ENCODE measurements at regions not wholly inside any gene's neighbourhood (a gene's known extent, or its start where the extent isn't known, plus 50 kb on each side); places are given as distances from the start of the nearest gene placed in this dataset.
"Not testable (repeated sequence)": the region's sequence is repeated elsewhere in the genome, so short reads cannot be mapped to it uniquely, and the experiment has no call there.

GRCh38 chr11:122578171-122578825, 77.2 kb upstream of the UBASH3B start:
- no peak overlapping the region for H3K4me3 ChIP-seq (ENCODE audit: low read depth in 1 of 2, low read length in 1 of 2)
- TF ChIP-seq CTCF (IDR thresholded peaks at IDR 0.05) = no peak
- H3K9me3 ChIP-seq = no peaks in the 10 kb centered on the region
- no peaks in the 10 kb centered on the region for H3K27me3 ChIP-seq
- H3K4me1 ChIP-seq (ENCODE audit: control insufficient read depth in 1 of 2, insufficient read depth in 1 of 2, low read depth in 1 of 2, low read length in 1 of 2) = peaks cover 6 to 8% of the 10 kb centered on the region in 2 experiments
- no peak overlapping the region for H3K27ac ChIP-seq
- no peaks in the 10 kb centered on the region for H3K36me3 ChIP-seq

- peaks cover 4% of the 10 kb centered on the region for H3K27me3 ChIP-seq
- no peak overlapping the region for H3K27ac ChIP-seq
- H3K4me1 ChIP-seq (ENCODE audit: control insufficient read depth in 1 of 2, insufficient read depth in 1 of 2, low read depth in 1 of 2, low read length in 1 of 2) = no peaks in the 10 kb centered on the region
- H3K4me3 ChIP-seq (ENCODE audit: low read depth in 1 of 2, low read length in 1 of 2) = no peak overlapping the region
- no peaks in the 10 kb centered on the region for H3K36me3 ChIP-seq
- no peaks in the 10 kb centered on the region for H3K9me3 ChIP-seq
- TF ChIP-seq CTCF (IDR thresholded peaks at IDR 0.05) = no peak
Measured at GRCh38 chr11:122572592-122572991, 82.9 kb upstream of the UBASH3B start.

- Histone ChIP-seq H3K4me3 (ENCODE audit: low read depth in 1 of 2, low read length in 1 of 2) (no peak overlapping the region), H3K27me3 (peaks cover 25% of the 10 kb centered on the region), H3K9me3 (no peaks in the 10 kb centered on the region), H3K4me1 (ENCODE audit: control insufficient read depth in 1 of 2, insufficient read depth in 1 of 2, low read depth in 1 of 2, low read length in 1 of 2) (no peaks in the 10 kb centered on the region), H3K27ac (no peak overlapping the region), H3K36me3 (no peaks in the 10 kb centered on the region)
- TF ChIP-seq CTCF (IDR thresholded peaks at IDR 0.05) = no peak
Measured at GRCh38 chr11:122563761-122564160, 91.8 kb upstream of the UBASH3B start.

- H3K4me1 ChIP-seq (ENCODE audit: control insufficient read depth in 1 of 2, insufficient read depth in 1 of 2, low read depth in 1 of 2, low read length in 1 of 2) = no peaks in the 10 kb centered on the region
- peaks cover 52% of the 10 kb centered on the region for H3K27me3 ChIP-seq
- H3K36me3 ChIP-seq = no peaks in the 10 kb centered on the region
- H3K9me3 ChIP-seq = no peaks in the 10 kb centered on the region
- no peak overlapping the region for H3K4me3 ChIP-seq (ENCODE audit: low read depth in 1 of 2, low read length in 1 of 2)
- no peak for TF ChIP-seq CTCF (IDR thresholded peaks at IDR 0.05)
- H3K27ac ChIP-seq = no peak overlapping the region
Measured at GRCh38 chr11:122559734-122560382, 95.7 kb upstream of the UBASH3B start.

- H3K4me3 ChIP-seq (ENCODE audit: low read depth in 1 of 2, low read length in 1 of 2); H3K4me1 ChIP-seq (ENCODE audit: control insufficient read depth in 1 of 2, insufficient read depth in 1 of 2, low read depth in 1 of 2, low read length in 1 of 2); H3K9me3 ChIP-seq; H3K36me3 ChIP-seq; H3K27ac ChIP-seq: not testable (repeated sequence)
- peaks cover 52% of the 10 kb centered on the region for H3K27me3 ChIP-seq
Measured at GRCh38 chr11:122559218-122559617, 96.3 kb upstream of the UBASH3B start.

GRCh38 chr11:122557163-122557562, 98.4 kb upstream of the UBASH3B start:
- peaks cover 40% of the 10 kb centered on the region for H3K27me3 ChIP-seq
- H3K27ac ChIP-seq; H3K36me3 ChIP-seq; H3K4me1 ChIP-seq (ENCODE audit: control insufficient read depth in 1 of 2, insufficient read depth in 1 of 2, low read depth in 1 of 2, low read length in 1 of 2); H3K9me3 ChIP-seq; H3K4me3 ChIP-seq (ENCODE audit: low read depth in 1 of 2, low read length in 1 of 2): not testable (repeated sequence)

All from neutrophil (primary cell).